IPS-NIHi7 (cell line): ENCODE measurements at regions not wholly inside any gene's neighbourhood (a gene's known extent, or its start where the extent isn't known, plus 50 kb on each side); places are given as distances from the start of the nearest gene placed in this dataset.

Experiments
- DNase-seq: peaks from one replicate; pipeline ENCODE4 v3.0.0; 2012; ENCODE audit warnings: mixed read lengths; ENCODE audit errors: extremely low spot score

- no peak for DNase-seq
Observed at GRCh38 chr1:115204513-115204912, 115.2 kb upstream of the TSPAN2 start.

- DNase-seq, result no peak
Observed at GRCh38 chr1:115203287-115203686, 114.0 kb upstream of the TSPAN2 start.

- no peak for DNase-seq
Observed at GRCh38 chr1:115201598-115201997, 112.3 kb upstream of the TSPAN2 start.

GRCh38 chr1:115199416-115200132 is 110.3 kb upstream of the TSPAN2 start:
- DNase-seq, result no peak

- no peak for DNase-seq
Observed at GRCh38 chr1:115198938-115199337, 109.6 kb upstream of the TSPAN2 start.

- no peak for DNase-seq
Observed at GRCh38 chr1:115196296-115196695, 107.0 kb upstream of the TSPAN2 start.

- DNase-seq, result no peak
Observed at GRCh38 chr1:115194506-115194905, 105.2 kb upstream of the TSPAN2 start.

GRCh38 chr1:115193046-115193828 is 103.9 kb upstream of the TSPAN2 start:
- DNase-seq, result no peak

- no peak for DNase-seq
Observed at GRCh38 chr1:115192200-115192767, 103.0 kb upstream of the TSPAN2 start.

GRCh38 chr1:115191691-115192090 is 102.4 kb upstream of the TSPAN2 start:
- DNase-seq, result no peak

- no peak for DNase-seq
Observed at GRCh38 chr1:115190540-115191170, 101.4 kb upstream of the TSPAN2 start.

GRCh38 chr1:115189814-115190539 is 100.7 kb upstream of the TSPAN2 start:
- no peak for DNase-seq

GRCh38 chr1:115188680-115189395 is 99.5 kb upstream of the TSPAN2 start:
- DNase-seq, result no peak

- no peak for DNase-seq
Observed at GRCh38 chr1:115186711-115187265, 97.5 kb upstream of the TSPAN2 start.

GRCh38 chr1:115185336-115185735 is 96.0 kb upstream of the TSPAN2 start:
- DNase-seq, result no peak

GRCh38 chr1:115184951-115185331 is 95.6 kb upstream of the TSPAN2 start:
- DNase-seq, result no peak

- DNase-seq, result no peak
Observed at GRCh38 chr1:115184260-115184950, 95.1 kb upstream of the TSPAN2 start.

- DNase-seq, result peak; percentile 3
Observed at GRCh38 chr1:115183721-115184259, 94.5 kb upstream of the TSPAN2 start.

- peak; percentile 63 for DNase-seq
Observed at GRCh38 chr1:115183158-115183557, 93.9 kb upstream of the TSPAN2 start.
